H1 (cell line): ENCODE measurements at regions not wholly inside any gene's neighbourhood (a gene's known extent, or its start where the extent isn't known, plus 50 kb on each side); places are given as distances from the start of the nearest gene placed in this dataset.

Source experiments
- CTCF ChIA-PET: fragments of 300-600 bp; sonication (Branson Sonifier 250); formaldehyde crosslinking; loops from one replicate; lab custom pipeline; 2021; ENCODE audit not compliant: partially characterized antibody; lab: Charles Lee
- POLR2A ChIA-PET: fragments of 300-600 bp; sonication (Branson Sonifier 250); formaldehyde crosslinking; loops from one replicate; lab custom pipeline; 2021; ENCODE audit warnings: inconsistent platforms; ENCODE audit not compliant: partially characterized antibody; lab: Charles Lee
- DNase-seq, 2 experiments: peaks; one replicate each; pipeline versions ENCODE4 v3.0.0 to v3.0.0-alpha.2; 2010 to 2022; ENCODE audit warnings: low spot score in 2 of 2, low read depth in 1 of 2, mixed read lengths in 1 of 2
- FAIRE-seq: peaks from 2 replicates; lab custom pipeline; 2011; peaks lifted over from hg19 to GRCh38; lab: Jason Lieb, UNC
- H2AFZ ChIP-seq: 2 replicates; pipeline ENCODE4 v1.8.1; 2012; ENCODE audit warnings: low read length, inconsistent platforms
- H2AK5ac ChIP-seq: 2 replicates; pipeline ENCODE4 v1.6.1; 2013; ENCODE audit warnings: low read depth, low read length
- H2BK120ac ChIP-seq: replicated peaks from 2 replicates; pipeline ENCODE3; 2013; ENCODE audit warnings: low read depth, low read length, inconsistent platforms
- H2BK12ac ChIP-seq: 2 replicates; pipeline ENCODE4 v1.6.1; 2013; ENCODE audit warnings: low read depth, low read length
- H2BK15ac ChIP-seq: 2 replicates; pipeline ENCODE4 v1.6.1; 2013; ENCODE audit warnings: low read length
- H2BK20ac ChIP-seq: 2 replicates; pipeline ENCODE4 v1.6.1; 2013; ENCODE audit warnings: low read length
- H2BK5ac ChIP-seq: 2 replicates; pipeline ENCODE4 v1.6.1; 2013; ENCODE audit warnings: low read depth, low read length
- H3K14ac ChIP-seq: 2 replicates; pipeline ENCODE4 v1.6.1; 2013; ENCODE audit warnings: inconsistent platforms; ENCODE audit not compliant: insufficient read length
- H3K18ac ChIP-seq: 2 replicates; pipeline ENCODE4 v1.6.1; 2013; ENCODE audit warnings: low read length; ENCODE audit errors: extremely low read depth
- H3K23ac ChIP-seq: 2 replicates; pipeline ENCODE4 v1.6.1; 2013; ENCODE audit warnings: inconsistent platforms; ENCODE audit not compliant: insufficient read length
- H3K23me2 ChIP-seq: 2 replicates; pipeline ENCODE4 v1.6.1; 2013; ENCODE audit warnings: low read depth, low read length
- H3K27ac ChIP-seq: 2 replicates; pipeline ENCODE4 v1.6.1; 2011; ENCODE audit warnings: low read depth, low read length, inconsistent platforms
- H3K27me3 ChIP-seq, 4 experiments: replicated peaks in 1 of 4; 1 replicate in 1 of 4; 2 replicates in 3 of 4; pipeline versions ENCODE4 v1.6.1 to v1.8.1; 2011 to 2013; ENCODE audit warnings: low read length in 3 of 4, mild to moderate bottlenecking in 3 of 4, inconsistent platforms in 2 of 4, mixed read lengths in 2 of 4, moderate library complexity in 1 of 4; ENCODE audit not compliant: control insufficient read depth in 3 of 4, insufficient read depth in 3 of 4; ENCODE audit errors: extremely low read depth in 1 of 4
- H3K36me3 ChIP-seq, 4 experiments: 2 replicates each; pipeline versions ENCODE4 v1.6.1 to v1.8.1; 2011 to 2013; ENCODE audit warnings: mild to moderate bottlenecking in 4 of 4, low read length in 3 of 4, moderate library complexity in 2 of 4, control low read depth in 1 of 4, inconsistent platforms in 1 of 4; ENCODE audit not compliant: insufficient read depth in 4 of 4, control insufficient read depth in 2 of 4
- H3K4ac ChIP-seq: replicated peaks from 2 replicates; pipeline ENCODE3; 2013; ENCODE audit warnings: low read length, low read depth, mixed read lengths, inconsistent platforms; ENCODE audit not compliant: insufficient read length
- H3K4me1 ChIP-seq, 4 experiments: replicated peaks in 1 of 4; 1 replicate in 1 of 4; 2 replicates in 3 of 4; pipeline versions ENCODE4 v1.6.1 to v1.8.1; 2011 to 2013; ENCODE audit warnings: low read length in 3 of 4, inconsistent platforms in 2 of 4, mixed read lengths in 1 of 4; ENCODE audit not compliant: insufficient read depth in 4 of 4, control insufficient read depth in 3 of 4
- H3K4me2 ChIP-seq, 2 experiments: 2 replicates each; pipeline versions ENCODE4 v1.6.1 to v1.8.1; 2011 to 2013; ENCODE audit warnings: low read depth in 2 of 2, low read length in 2 of 2, control low read depth in 1 of 2, inconsistent platforms in 1 of 2, mild to moderate bottlenecking in 1 of 2; ENCODE audit not compliant: insufficient read depth in 1 of 2
- H3K4me3 ChIP-seq, 4 experiments: fragments of 200-600, 300-600 bp in 1 of 4; sonication (generic), shearing (Covaris generic), sonication (Bioruptor Twin) in 1 of 4; 2 replicates each; pipeline versions ENCODE4 v1.5.1 to v1.8.1; 2011 to 2016; ENCODE audit warnings: low read length in 4 of 4, low read depth in 3 of 4, control low read depth in 2 of 4, inconsistent platforms in 2 of 4, mild to moderate bottlenecking in 2 of 4, mixed read lengths in 1 of 4, moderate library complexity in 1 of 4; ENCODE audit not compliant: insufficient read depth in 2 of 4; ENCODE audit errors: extremely low read depth in 1 of 4
- H3K56ac ChIP-seq: replicated peaks from 2 replicates; pipeline ENCODE3; 2013; ENCODE audit warnings: low read depth, mild to moderate bottlenecking, mixed read lengths, low read length, inconsistent platforms; ENCODE audit not compliant: insufficient read length
- H3K79me1 ChIP-seq: 2 replicates; pipeline ENCODE4 v1.6.1; 2013; ENCODE audit warnings: low read depth, low read length, control low read depth
- H3K79me2 ChIP-seq, 2 experiments: 2 replicates each; pipeline versions ENCODE4 v1.6.1 to v1.8.1; 2012 to 2013; ENCODE audit warnings: low read length in 2 of 2, mild to moderate bottlenecking in 2 of 2, inconsistent platforms in 1 of 2; ENCODE audit not compliant: insufficient read depth in 2 of 2, control insufficient read depth in 1 of 2
- H3K9ac ChIP-seq, 4 experiments: replicated peaks in 1 of 4; 1 replicate in 1 of 4; 2 replicates in 3 of 4; pipeline versions ENCODE4 v1.6.1 to v1.8.1; 2011 to 2013; ENCODE audit warnings: low read depth in 3 of 4, low read length in 3 of 4, control low read depth in 2 of 4, mild to moderate bottlenecking in 2 of 4, moderate library complexity in 2 of 4, inconsistent platforms in 1 of 4; ENCODE audit errors: extremely low read depth in 1 of 4
- H3K9me3 ChIP-seq, 2 experiments: 2 replicates each; pipeline versions ENCODE4 v1.6.1 to v1.8.1; 2012 to 2013; ENCODE audit warnings: mild to moderate bottlenecking in 2 of 2, moderate library complexity in 2 of 2, control low read depth in 1 of 2, inconsistent platforms in 1 of 2, low read depth in 1 of 2, low read length in 1 of 2, mixed read lengths in 1 of 2; ENCODE audit not compliant: insufficient read depth in 2 of 2
- H4K20me1 ChIP-seq, 2 experiments: replicated peaks in 1 of 2; 2 replicates each; pipeline versions ENCODE3 to v1.8.1; 2011 to 2013; ENCODE audit warnings: inconsistent platforms in 2 of 2, low read length in 2 of 2, mild to moderate bottlenecking in 1 of 2; ENCODE audit not compliant: insufficient read depth in 2 of 2, control insufficient read depth in 1 of 2
- H4K5ac ChIP-seq: 2 replicates; pipeline ENCODE4 v1.6.1; 2013; ENCODE audit warnings: low read length, low read depth, mixed read lengths, inconsistent platforms; ENCODE audit not compliant: insufficient read length
- H4K8ac ChIP-seq: 2 replicates; pipeline ENCODE4 v1.8.0; 2013; ENCODE audit warnings: mild to moderate bottlenecking, moderate library complexity, low read length, inconsistent platforms; ENCODE audit not compliant: insufficient read depth; ENCODE audit errors: extremely low read depth
- H4K91ac ChIP-seq: replicated peaks from 2 replicates; pipeline ENCODE3; 2013; ENCODE audit warnings: low read length, mixed read lengths, inconsistent platforms; ENCODE audit not compliant: insufficient read length
- BRCA1 ChIP-seq: IDR thresholded peaks from 2 replicates; pipeline ENCODE4 v1.6.1; 2012; ENCODE audit warnings: low read depth, low read length, improper control_type of control experiment
- CEBPB ChIP-seq: IDR thresholded peaks from 2 replicates; pipeline ENCODE4 v1.6.1; 2012; ENCODE audit warnings: low read depth, low read length
- CTBP2 ChIP-seq: IDR thresholded peaks from 2 replicates; pipeline ENCODE4 v1.7.0; 2011; ENCODE audit warnings: borderline replicate concordance, mild to moderate bottlenecking, moderate library complexity, mixed read lengths, low read length; ENCODE audit not compliant: insufficient read depth, insufficient read length
- CTCF ChIP-seq, 3 experiments: IDR thresholded peaks; 1 replicate in 2 of 3; 2 replicates in 1 of 3; pipeline versions ENCODE4 v1.5.1 to v1.6.1; 2011; ENCODE audit warnings: low read length in 3 of 3, mild to moderate bottlenecking in 3 of 3, inconsistent platforms in 2 of 3, low read depth in 1 of 3, moderate library complexity in 1 of 3; ENCODE audit not compliant: insufficient read depth in 1 of 3; ENCODE audit errors: control extremely low read depth in 1 of 3
- EZH2 ChIP-seq: fragments of 200-600 bp; sonication (generic); IDR thresholded peaks from 2 replicates; pipeline ENCODE4 v1.7.1; 2012; ENCODE audit warnings: low read depth, mild to moderate bottlenecking, moderate library complexity, low read length, inconsistent platforms; ENCODE audit not compliant: severe bottlenecking
- GABPA ChIP-seq: IDR thresholded peaks from 2 replicates; pipeline ENCODE4 v1.6.1; 2011; ENCODE audit warnings: mild to moderate bottlenecking, low read length, moderate library complexity, borderline replicate concordance; ENCODE audit not compliant: insufficient read depth
- POLR2AphosphoS5 ChIP-seq: IDR thresholded peaks from 2 replicates; pipeline ENCODE4 v1.6.1; 2011; ENCODE audit warnings: low read depth, low read length
- POU5F1 ChIP-seq: IDR thresholded peaks from 2 replicates; pipeline ENCODE4 v1.6.1; 2011; ENCODE audit warnings: low read depth, mild to moderate bottlenecking, low read length, moderate library complexity
- RAD21 ChIP-seq, 2 experiments: IDR thresholded peaks in 1 of 2; conservative IDR thresholded peaks in 1 of 2; 2 replicates each; pipeline ENCODE4 v1.6.1; 2011; ENCODE audit warnings: low read depth in 2 of 2, low read length in 2 of 2, improper control_type of control experiment in 1 of 2, inconsistent platforms in 1 of 2, mild to moderate bottlenecking in 1 of 2, moderate library complexity in 1 of 2
- SIN3A ChIP-seq, 2 experiments: IDR thresholded peaks in 1 of 2; conservative IDR thresholded peaks in 1 of 2; 2 replicates each; pipeline ENCODE4 v1.6.1; 2011 to 2012; ENCODE audit warnings: low read length in 2 of 2, improper control_type of control experiment in 1 of 2, low read depth in 1 of 2, mild to moderate bottlenecking in 1 of 2
- YY1 ChIP-seq: IDR thresholded peaks from 2 replicates; pipeline ENCODE4 v1.6.1; 2011; ENCODE audit warnings: low read depth, mild to moderate bottlenecking, low read length
- WGBS, 2 experiments: shearing (Covaris generic) in 1 of 2; methylation state at CpG; one replicate each; pipeline versions ENCODE4 v1.1.6 to v1.1.7; 2013 to 2015; ENCODE audit warnings: low lambda C conversion rate in 2 of 2, mixed read lengths in 2 of 2, inconsistent platforms in 1 of 2, low coverage in 1 of 2, missing lambda C conversion rate in 1 of 2; ENCODE audit not compliant: insufficient replicate concordance in 2 of 2, insufficient coverage in 1 of 2, insufficient read length in 1 of 2; ENCODE audit errors: extremely low coverage in 1 of 2, missing lambda C conversion rate in 1 of 2; 5-methylcytosine and 5-hydroxymethylcytosine counted together

GRCh38 chrX:13153796-13154195, 109.4 kb upstream of the FAM9C start:
- no peaks in the 10 kb centered on the region for H3K23me2 ChIP-seq
- no peak overlapping the region for H3K4ac ChIP-seq
- no peak overlapping the region for H3K27ac ChIP-seq
- POLR2A ChIA-PET: no interaction called here
- no peak overlapping the region for H4K5ac ChIP-seq
- peaks cover 2 to 5% (median 3%) of the 10 kb centered on the region in 4 experiments; a peak in 4 of 7 replicates for H3K4me1 ChIP-seq
- H4K20me1 ChIP-seq: no peaks in the 10 kb centered on the region
- H3K79me2 ChIP-seq: no peaks in the 10 kb centered on the region
- CTCF ChIA-PET: no interaction called here
- H3K9ac ChIP-seq: no peak overlapping the region
- DNase-seq (no peak), FAIRE-seq (no peak)
- no peak overlapping the region for H3K14ac ChIP-seq
- peaks cover 0 to 5% (median 0%) of the 10 kb centered on the region in 4 experiments; a peak in 2 of 8 replicates for H3K36me3 ChIP-seq
- H2AK5ac ChIP-seq: no peak overlapping the region
- H2AFZ ChIP-seq: no peak overlapping the region
- WGBS, 2 experiments: 78% methylated on average over 3 of the region's 3 CpGs; no CpG with 5 or more reads in 1 of the 2 experiments
- H4K8ac ChIP-seq: no peak overlapping the region
- H2BK120ac ChIP-seq: no peak overlapping the region
- no peak overlapping the region for H2BK15ac ChIP-seq
- no peak overlapping the region for H3K23ac ChIP-seq
- peaks cover 6 to 14% of the 10 kb centered on the region in 2 experiments; a peak in 1 of 4 replicates for H3K9me3 ChIP-seq
- H3K18ac ChIP-seq: no peak overlapping the region
- no peak overlapping the region for H3K56ac ChIP-seq
- no peak overlapping the region for H4K91ac ChIP-seq
- no peaks in the 10 kb centered on the region for H3K27me3 ChIP-seq
- no peak overlapping the region for H2BK20ac ChIP-seq
- no peak overlapping the region for H2BK12ac ChIP-seq
- no peaks in the 10 kb centered on the region for H3K79me1 ChIP-seq
- H3K4me2 ChIP-seq: no peak overlapping the region
- no peak overlapping the region; the same call in 1 of the 2 replicates for H2BK5ac ChIP-seq
- no peak overlapping the region for H3K4me3 ChIP-seq
- no peak for TF ChIP-seq YY1
- no peak for TF ChIP-seq EZH2
- TF ChIP-seq POU5F1: no peak
- no peak for TF ChIP-seq RAD21 (IDR thresholded peaks at IDR 0.05 in 1 of 2, conservative IDR thresholded peaks at IDR 0.05 in 1 of 2; ENCODE audit: low read depth in 2 of 2, low read length in 2 of 2)
- TF ChIP-seq CTCF (IDR thresholded peaks at IDR 0.05; ENCODE audit: control extremely low read depth in 1 of 3, insufficient read depth in 1 of 3, low read depth in 1 of 3, low read length in 3 of 3): no peak
- TF ChIP-seq POLR2AphosphoS5: no peak
- no peak for TF ChIP-seq SIN3A (conservative IDR thresholded peaks at IDR 0.05 in 1 of 2, IDR thresholded peaks at IDR 0.05 in 1 of 2; ENCODE audit: low read depth in 1 of 2, low read length in 2 of 2)
- no peak for TF ChIP-seq BRCA1
- no peak for TF ChIP-seq CEBPB
- no peak for TF ChIP-seq GABPA
- no peak for TF ChIP-seq CTBP2
